ENCODE measurements at regions not wholly inside any gene's neighbourhood (a gene's known extent, or its start where the extent isn't known, plus 50 kb on each side); places are given as distances from the start of the nearest gene placed in this dataset.

- TF ChIP-seq CTCF (IDR thresholded peaks at IDR 0.05; ENCODE audit: low read length), result no peak
- TF ChIP-seq EZH2phosphoT487 (IDR thresholded peaks at IDR 0.05; ENCODE audit: low read length), result no peak
- no peak for TF ChIP-seq EZH2 (optimal IDR thresholded peaks at IDR 0.05; ENCODE audit: low read depth, low read length)
Measured at GRCh38 chr2:64312622-64313397, 141.2 kb upstream of the LGALSL start.
